ENCODE measurements at regions not wholly inside any gene's neighbourhood (a gene's known extent, or its start where the extent isn't known, plus 50 kb on each side); places are given as distances from the start of the nearest gene placed in this dataset.
"Not testable (repeated sequence)": the region's sequence is repeated elsewhere in the genome, so short reads cannot be mapped to it uniquely, and the experiment has no call there.

DNA sequence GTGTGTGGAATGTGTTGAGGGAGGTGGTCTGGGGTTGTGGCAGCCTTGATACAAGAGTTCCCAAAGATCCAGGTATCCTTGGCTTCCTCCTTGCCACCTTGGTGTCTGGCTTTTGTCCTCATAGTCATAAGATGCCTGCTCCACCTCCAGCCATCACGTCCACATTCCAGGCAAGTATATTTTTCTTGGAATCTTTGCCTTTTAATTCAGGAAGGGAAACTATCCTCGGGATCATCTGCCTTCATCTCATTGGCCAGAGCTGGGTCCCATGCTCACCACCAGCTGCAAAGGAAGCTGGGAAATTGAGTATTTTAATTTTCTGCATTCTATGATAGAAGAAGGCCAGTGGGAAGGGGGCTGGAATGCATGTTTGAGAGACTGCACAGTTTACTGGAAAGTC, 186.7 kb downstream of the C9orf50 start:
- Histone ChIP-seq H3K27ac (ENCODE audit: low read length) (no peak overlapping the region), H3K4me3 (ENCODE audit: low read length) (no peak overlapping the region), H3K36me3 (ENCODE audit: control insufficient read depth, insufficient read depth, low read length) (no peaks in the 10 kb centered on the region), H3K27me3 (ENCODE audit: control insufficient read depth, insufficient read depth, low read length) (peaks cover 34% of the 10 kb centered on the region), H3K4me1 (ENCODE audit: control insufficient read depth, insufficient read depth, low read length) (peaks cover 31% of the 10 kb centered on the region), H3K9me3 (replicated peaks; ENCODE audit: control insufficient read depth, low read depth, low read length) (peaks cover 1% of the 10 kb centered on the region)
- no peak for DNase-seq
- WGBS (ENCODE audit: insufficient coverage) = 50% methylated on average over 2 of the region's 2 CpGs

DNA sequence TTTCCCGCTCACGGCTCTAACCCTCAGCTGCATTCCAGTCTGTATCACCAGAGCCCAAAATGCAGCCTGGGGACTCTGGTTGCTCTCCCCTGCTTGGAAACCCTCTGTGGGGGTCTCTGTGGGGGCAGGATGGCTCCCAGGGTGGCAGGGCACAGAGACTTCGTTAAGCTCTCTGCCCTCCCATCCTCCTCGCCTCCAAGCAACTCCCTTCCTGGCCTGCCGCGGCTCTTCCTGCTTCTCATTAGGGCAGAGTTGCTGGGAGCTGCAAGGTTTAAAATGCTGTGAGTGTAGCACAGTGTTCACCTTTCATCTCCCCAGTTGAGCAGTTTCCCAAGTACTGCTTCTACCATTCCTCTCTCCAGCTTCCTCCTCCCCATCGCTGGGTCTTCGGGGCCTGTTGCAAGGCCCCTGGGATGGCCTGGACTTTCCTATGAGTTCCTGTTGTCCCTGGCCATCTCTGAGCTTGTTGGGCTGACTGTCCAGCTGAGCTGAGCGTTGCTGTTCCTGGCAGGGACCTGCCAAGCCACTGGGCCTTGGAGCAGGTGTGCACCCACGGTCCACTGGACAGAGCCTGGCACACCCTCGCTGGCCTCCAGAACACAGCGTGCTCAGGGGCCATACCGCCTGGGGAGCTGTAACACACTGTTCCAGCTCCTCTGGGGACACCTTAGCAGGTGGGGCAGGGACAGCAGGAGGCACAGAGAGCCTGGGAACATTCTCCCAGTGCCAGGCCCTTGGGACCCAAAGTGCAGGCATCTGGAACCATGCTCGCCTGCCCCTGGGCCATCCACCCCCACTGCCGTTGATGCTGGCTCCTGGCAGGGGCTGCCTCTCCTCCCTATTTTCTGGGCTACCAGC, 188.4 kb downstream of the C9orf50 start:
- Histone ChIP-seq H3K4me3 (ENCODE audit: low read length) (no peak overlapping the region), H3K27ac (ENCODE audit: low read length) (no peak overlapping the region), H3K4me1 (ENCODE audit: control insufficient read depth, insufficient read depth, low read length) (peaks cover 20% of the 10 kb centered on the region), H3K36me3 (ENCODE audit: control insufficient read depth, insufficient read depth, low read length) (no peaks in the 10 kb centered on the region), H3K9me3 (replicated peaks; ENCODE audit: control insufficient read depth, low read depth, low read length) (no peaks in the 10 kb centered on the region), H3K27me3 (ENCODE audit: control insufficient read depth, insufficient read depth, low read length) (peaks cover 18% of the 10 kb centered on the region)
- DNase-seq = no peak
- WGBS (ENCODE audit: insufficient coverage) = 54% methylated on average over 10 of the region's 15 CpGs

DNA sequence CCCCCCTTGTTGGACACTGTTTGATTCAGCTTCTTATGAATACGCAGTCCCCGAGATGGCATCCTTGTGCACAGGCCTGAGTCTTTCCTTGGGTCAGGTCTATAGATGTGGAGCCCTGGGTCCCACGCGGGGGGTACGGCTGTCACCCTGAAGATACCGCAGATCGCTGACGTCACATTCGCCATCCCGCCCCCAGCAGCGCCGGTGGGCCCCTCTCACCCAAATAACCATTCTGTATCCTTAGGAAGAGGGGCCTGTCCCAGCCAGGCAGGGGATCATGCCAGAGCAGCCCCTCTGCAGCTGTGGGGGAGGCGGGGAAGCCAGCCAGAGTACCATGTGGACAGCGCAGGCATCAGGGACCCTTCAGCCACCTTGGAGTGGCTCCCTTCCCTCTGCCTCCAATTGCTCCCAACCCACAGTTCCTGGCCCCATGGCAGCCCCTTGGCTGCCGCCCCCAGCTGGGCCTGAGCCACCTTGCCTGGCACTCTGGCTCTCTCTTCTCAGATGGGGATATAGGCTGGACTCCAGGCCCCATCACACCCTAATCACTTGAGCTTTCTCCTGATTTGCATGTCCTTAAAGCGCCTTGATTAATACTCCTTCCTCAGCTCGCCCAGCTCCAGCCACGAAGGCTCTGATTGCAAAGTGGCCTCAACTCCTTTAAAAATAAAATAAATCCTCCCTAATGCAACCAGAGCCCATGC, 189.8 kb downstream of the C9orf50 start:
- WGBS (ENCODE audit: insufficient coverage) = 81% methylated on average over 12 of the region's 18 CpGs
- DNase-seq = no peak
- peaks cover 6% of the 10 kb centered on the region for H3K27me3 ChIP-seq (ENCODE audit: control insufficient read depth, insufficient read depth, low read length)

DNA sequence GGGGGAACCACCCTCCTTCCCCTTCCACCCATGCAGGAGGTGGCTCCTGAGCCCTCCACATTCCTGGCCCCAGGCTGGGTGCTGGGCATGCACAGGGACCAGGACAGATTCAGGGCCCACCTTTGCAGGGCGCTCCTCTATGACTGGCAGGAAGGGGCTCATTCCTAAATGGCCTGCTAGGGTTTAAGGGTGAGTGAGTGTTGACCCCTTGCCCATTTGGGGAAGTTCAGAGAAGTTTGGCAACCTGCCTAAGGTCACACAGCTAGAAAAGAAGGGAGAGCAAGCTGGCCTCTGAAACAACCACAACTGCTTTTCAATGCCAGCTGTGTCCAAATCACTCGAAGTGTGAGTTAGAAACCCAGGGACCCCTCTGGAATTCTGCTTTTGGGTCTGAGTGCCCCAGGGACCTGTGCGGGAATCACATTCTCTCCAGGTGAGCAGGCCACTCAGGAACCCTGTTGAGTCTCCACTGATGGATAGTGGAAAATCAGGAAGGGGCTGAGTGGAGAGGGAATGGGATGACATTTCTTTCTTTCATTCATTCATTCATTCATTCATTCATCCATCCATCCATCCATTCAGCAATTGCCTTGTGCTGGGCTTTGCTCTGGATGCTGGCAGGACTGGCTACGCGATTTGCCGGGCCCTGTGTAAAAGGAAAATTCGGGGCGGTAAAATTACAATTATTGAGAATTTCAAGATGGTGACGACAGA, 191.9 kb downstream of the C9orf50 start:
- Histone ChIP-seq H3K9me3 (replicated peaks; ENCODE audit: control insufficient read depth, low read depth, low read length) (no peaks in the 10 kb centered on the region), H3K4me1 (ENCODE audit: control insufficient read depth, insufficient read depth, low read length) (peaks cover 4% of the 10 kb centered on the region), H3K27ac (ENCODE audit: low read length) (no peak overlapping the region), H3K27me3 (ENCODE audit: control insufficient read depth, insufficient read depth, low read length) (no peaks in the 10 kb centered on the region), H3K4me3 (ENCODE audit: low read length) (no peak overlapping the region), H3K36me3 (ENCODE audit: control insufficient read depth, insufficient read depth, low read length) (no peaks in the 10 kb centered on the region)
- 82% methylated on average over 8 of the region's 9 CpGs for WGBS (ENCODE audit: insufficient coverage)
- no peak for DNase-seq

More for the DNA sequence above, 189.8 kb downstream of the C9orf50 start:
- Histone ChIP-seq H3K36me3 (ENCODE audit: control insufficient read depth, insufficient read depth, low read length) (no peaks in the 10 kb centered on the region), H3K4me3 (ENCODE audit: low read length) (no peak overlapping the region), H3K27ac (ENCODE audit: low read length) (no peak overlapping the region), H3K4me1 (ENCODE audit: control insufficient read depth, insufficient read depth, low read length) (peaks cover 12% of the 10 kb centered on the region), H3K9me3 (replicated peaks; ENCODE audit: control insufficient read depth, low read depth, low read length) (no peaks in the 10 kb centered on the region)

DNA sequence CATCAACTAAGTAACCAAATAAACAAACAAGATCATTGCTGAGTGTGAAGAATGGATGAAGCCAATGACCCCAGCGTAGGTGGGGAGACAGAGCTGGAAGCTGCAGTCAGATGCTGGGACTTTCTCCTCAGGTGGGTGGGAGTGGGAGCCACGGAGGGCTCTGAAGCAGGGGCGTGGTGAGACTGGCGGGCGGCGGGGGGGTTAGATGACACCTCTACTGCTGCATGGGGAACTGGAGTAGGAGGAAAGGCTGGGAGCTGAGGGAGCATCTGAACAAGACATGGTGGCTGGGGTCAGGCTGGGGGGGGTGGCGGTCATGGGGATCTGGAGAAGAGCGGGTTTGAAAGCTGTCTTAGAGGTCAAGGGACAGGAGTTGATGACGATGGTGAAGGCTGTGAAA, 193.8 kb downstream of the C9orf50 start:
- Histone ChIP-seq H3K27ac (ENCODE audit: low read length) (no peak overlapping the region), H3K4me3 (ENCODE audit: low read length) (no peak overlapping the region), H3K36me3 (ENCODE audit: control insufficient read depth, insufficient read depth, low read length) (no peaks in the 10 kb centered on the region), H3K27me3 (ENCODE audit: control insufficient read depth, insufficient read depth, low read length) (no peaks in the 10 kb centered on the region), H3K9me3 (replicated peaks; ENCODE audit: control insufficient read depth, low read depth, low read length) (no peaks in the 10 kb centered on the region), H3K4me1 (ENCODE audit: control insufficient read depth, insufficient read depth, low read length) (peaks cover 11% of the 10 kb centered on the region)
- 68% methylated on average over 7 of the region's 9 CpGs for WGBS (ENCODE audit: insufficient coverage)
- no peak for DNase-seq

DNA sequence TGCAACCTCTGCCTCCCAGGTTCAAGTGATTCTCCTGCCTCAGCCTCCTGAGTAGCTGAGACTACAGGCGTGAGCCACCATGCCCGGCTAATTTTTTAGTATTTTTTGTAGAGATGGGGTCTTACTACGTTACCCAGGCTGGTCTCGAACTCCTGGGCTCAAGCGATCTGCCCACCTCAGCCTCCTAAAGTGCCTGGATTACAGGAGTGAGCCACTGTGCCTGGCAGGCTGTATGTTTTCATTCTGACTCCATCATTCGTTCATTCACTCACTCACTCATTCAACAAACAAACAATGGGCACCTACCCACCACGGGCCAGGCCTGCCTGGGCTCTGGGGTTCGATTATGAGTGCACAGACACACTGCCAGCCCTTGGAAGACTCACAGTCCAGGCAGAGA, 197.1 kb downstream of the C9orf50 start:
- not testable (repeated sequence) for H3K27ac ChIP-seq (ENCODE audit: low read length); H3K4me3 ChIP-seq (ENCODE audit: low read length); H3K27me3 ChIP-seq (ENCODE audit: control insufficient read depth, insufficient read depth, low read length); DNase-seq; H3K9me3 ChIP-seq (replicated peaks; ENCODE audit: control insufficient read depth, low read depth, low read length); H3K36me3 ChIP-seq (ENCODE audit: control insufficient read depth, insufficient read depth, low read length)
- WGBS (ENCODE audit: insufficient coverage) = 90% methylated on average over 6 of the region's 8 CpGs
- H3K4me1 ChIP-seq (ENCODE audit: control insufficient read depth, insufficient read depth, low read length) = peaks cover 20% of the 10 kb centered on the region

DNA sequence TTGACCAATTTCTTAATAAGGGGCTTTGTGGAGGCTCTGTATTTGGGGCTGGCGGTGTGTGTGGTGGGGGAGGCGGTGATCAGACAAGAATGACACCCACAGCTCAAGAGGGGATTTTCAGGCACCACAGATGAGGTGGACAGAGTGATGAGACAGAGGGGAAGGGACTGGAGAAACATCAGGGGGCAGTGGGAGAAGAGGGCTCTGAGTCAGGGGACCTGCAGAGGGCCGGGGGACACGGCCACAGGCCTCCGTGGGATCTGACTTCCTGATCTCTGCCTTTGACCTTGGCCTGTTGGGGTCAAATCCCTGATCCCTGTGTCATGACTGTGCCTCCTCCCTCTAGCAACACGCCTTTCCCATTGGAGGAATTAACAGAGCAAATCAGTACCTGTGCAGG, 197.7 kb downstream of the C9orf50 start:
- H3K27ac ChIP-seq (ENCODE audit: low read length) = no peak overlapping the region
- no peak for DNase-seq
- no peak overlapping the region for H3K4me3 ChIP-seq (ENCODE audit: low read length)
- H3K4me1 ChIP-seq (ENCODE audit: control insufficient read depth, insufficient read depth, low read length) = peaks cover 23% of the 10 kb centered on the region
- H3K9me3 ChIP-seq (replicated peaks; ENCODE audit: control insufficient read depth, low read depth, low read length) = peaks cover 5% of the 10 kb centered on the region
- H3K27me3 ChIP-seq (ENCODE audit: control insufficient read depth, insufficient read depth, low read length) = no peaks in the 10 kb centered on the region
- no peaks in the 10 kb centered on the region for H3K36me3 ChIP-seq (ENCODE audit: control insufficient read depth, insufficient read depth, low read length)
- WGBS (ENCODE audit: insufficient coverage) = 74% methylated on average over 6 of the region's 6 CpGs

DNA sequence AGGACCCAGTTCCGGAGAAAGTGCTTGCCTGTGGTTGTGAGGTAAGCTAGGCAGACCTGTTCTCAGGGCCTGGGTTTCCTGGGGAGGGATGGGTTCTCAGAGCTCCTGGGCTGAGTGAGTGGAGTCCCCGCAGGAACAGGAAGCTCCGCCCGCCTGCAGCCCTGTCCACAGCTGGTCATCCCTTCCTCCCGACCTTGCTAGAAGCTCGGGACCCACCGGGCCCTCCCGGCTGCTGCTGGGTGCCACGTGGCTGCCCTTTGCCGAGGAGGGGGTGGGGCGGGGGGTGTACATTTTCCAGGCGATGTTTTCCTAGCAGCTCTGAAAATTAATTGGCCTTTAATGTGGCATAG, 198.1 kb downstream of the C9orf50 start:
- 24% methylated on average over 2 of the region's 12 CpGs for WGBS (ENCODE audit: insufficient coverage)
- Histone ChIP-seq H3K27me3 (ENCODE audit: control insufficient read depth, insufficient read depth, low read length) (no peaks in the 10 kb centered on the region), H3K27ac (ENCODE audit: low read length) (peak overlapping the region; percentile 47), H3K4me1 (ENCODE audit: control insufficient read depth, insufficient read depth, low read length) (peaks cover 23% of the 10 kb centered on the region), H3K36me3 (ENCODE audit: control insufficient read depth, insufficient read depth, low read length) (no peaks in the 10 kb centered on the region), H3K4me3 (ENCODE audit: low read length) (no peak overlapping the region), H3K9me3 (replicated peaks; ENCODE audit: control insufficient read depth, low read depth, low read length) (peaks cover 5% of the 10 kb centered on the region)
- peak; percentile 59 for DNase-seq

DNA sequence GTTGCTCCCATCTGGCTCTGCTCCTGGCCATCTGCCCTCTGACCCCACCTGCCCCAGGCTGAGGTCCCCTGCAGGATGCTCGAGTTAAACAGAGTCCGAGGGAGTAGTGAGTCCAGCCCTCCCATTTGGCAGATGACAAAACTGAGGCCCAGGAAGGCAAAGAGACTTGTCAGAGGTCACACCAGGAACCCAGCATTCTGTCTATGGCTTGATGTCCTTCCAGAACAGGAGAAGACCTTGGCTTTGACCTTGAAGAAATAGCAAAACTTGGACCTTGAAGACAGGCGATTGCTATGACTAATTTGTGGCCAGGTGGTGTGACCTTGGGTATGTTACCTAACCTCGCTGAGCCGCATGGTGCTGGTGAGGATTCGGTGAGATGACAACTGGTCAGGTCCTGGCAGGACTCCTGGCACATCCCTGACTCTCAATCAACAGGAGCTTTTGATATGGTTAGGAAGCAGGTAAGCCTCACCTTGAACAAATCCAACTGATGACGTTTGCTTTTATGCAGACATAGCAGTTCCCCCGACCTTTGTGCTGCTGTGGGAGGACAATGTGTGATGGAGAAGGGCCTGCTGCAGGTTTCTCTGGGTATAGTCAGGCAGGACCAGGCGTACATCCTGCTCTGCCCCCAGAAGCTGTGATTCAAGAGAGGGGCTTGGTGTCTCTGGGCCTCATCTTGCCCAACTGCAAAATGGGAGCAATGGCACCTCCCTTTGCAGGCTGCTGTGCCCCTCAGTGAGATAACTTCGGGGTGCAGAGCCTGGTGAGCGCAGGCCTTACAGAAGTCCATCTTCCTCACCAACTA, 198.7 kb downstream of the C9orf50 start:
- Histone ChIP-seq H3K36me3 (ENCODE audit: control insufficient read depth, insufficient read depth, low read length) (no peaks in the 10 kb centered on the region), H3K9me3 (replicated peaks; ENCODE audit: control insufficient read depth, low read depth, low read length) (peaks cover 5% of the 10 kb centered on the region), H3K4me3 (ENCODE audit: low read length) (no peak overlapping the region), H3K4me1 (ENCODE audit: control insufficient read depth, insufficient read depth, low read length) (peaks cover 23% of the 10 kb centered on the region), H3K27ac (ENCODE audit: low read length) (peak overlapping the region; percentile 47), H3K27me3 (ENCODE audit: control insufficient read depth, insufficient read depth, low read length) (no peaks in the 10 kb centered on the region)
- 87% methylated on average over 9 of the region's 11 CpGs for WGBS (ENCODE audit: insufficient coverage)
- no peak for DNase-seq
